ENCODE measurements at regions not wholly inside any gene's neighbourhood (a gene's known extent, or its start where the extent isn't known, plus 50 kb on each side); places are given as distances from the start of the nearest gene placed in this dataset.
"Not testable (repeated sequence)": the region's sequence is repeated elsewhere in the genome, so short reads cannot be mapped to it uniquely, and the experiment has no call there.

GRCh38 chr2:144659731-144660275 is 139.9 kb upstream of the ZEB2 start:
- DNase-seq = no peak
- Histone ChIP-seq H3K9me3 (replicated peaks; ENCODE audit: control insufficient read depth, low read depth, low read length) (no peaks in the 10 kb centered on the region), H3K4me1 (ENCODE audit: control insufficient read depth, insufficient read depth, low read length) (no peaks in the 10 kb centered on the region), H3K36me3 (ENCODE audit: control insufficient read depth, insufficient read depth, low read length) (no peaks in the 10 kb centered on the region), H3K4me3 (ENCODE audit: low read length) (no peak overlapping the region), H3K27me3 (ENCODE audit: control insufficient read depth, insufficient read depth, low read length) (no peaks in the 10 kb centered on the region), H3K27ac (ENCODE audit: low read length) (no peak overlapping the region)
- 86% methylated on average over 10 of the region's 10 CpGs for WGBS (ENCODE audit: insufficient coverage)

GRCh38 chr2:144654523-144654922 is 134.6 kb upstream of the ZEB2 start:
- no peaks in the 10 kb centered on the region for H3K4me1 ChIP-seq (ENCODE audit: control insufficient read depth, insufficient read depth, low read length)
- no peaks in the 10 kb centered on the region for H3K27me3 ChIP-seq (ENCODE audit: control insufficient read depth, insufficient read depth, low read length)
- no peak overlapping the region for H3K27ac ChIP-seq (ENCODE audit: low read length)
- DNase-seq = no peak
- 100% methylated on average over 1 of the region's 3 CpGs for WGBS (ENCODE audit: insufficient coverage)
- H3K36me3 ChIP-seq (ENCODE audit: control insufficient read depth, insufficient read depth, low read length) = no peaks in the 10 kb centered on the region
- no peak overlapping the region for H3K4me3 ChIP-seq (ENCODE audit: low read length)
- no peaks in the 10 kb centered on the region for H3K9me3 ChIP-seq (replicated peaks; ENCODE audit: control insufficient read depth, low read depth, low read length)

- H3K36me3 ChIP-seq (ENCODE audit: control insufficient read depth, insufficient read depth, low read length) = no peaks in the 10 kb centered on the region
- DNase-seq = no peak
- no peak overlapping the region for H3K27ac ChIP-seq (ENCODE audit: low read length)
- H3K27me3 ChIP-seq (ENCODE audit: control insufficient read depth, insufficient read depth, low read length) = no peaks in the 10 kb centered on the region
- H3K4me3 ChIP-seq (ENCODE audit: low read length) = no peak overlapping the region
- no peaks in the 10 kb centered on the region for H3K4me1 ChIP-seq (ENCODE audit: control insufficient read depth, insufficient read depth, low read length)
- no peaks in the 10 kb centered on the region for H3K9me3 ChIP-seq (replicated peaks; ENCODE audit: control insufficient read depth, low read depth, low read length)
- 79% methylated on average over 4 of the region's 6 CpGs for WGBS (ENCODE audit: insufficient coverage)
Observed at GRCh38 chr2:144650907-144651306, 131.0 kb upstream of the ZEB2 start.

- 75% methylated on average over 5 of the region's 13 CpGs for WGBS (ENCODE audit: insufficient coverage)
- Histone ChIP-seq H3K9me3 (replicated peaks; ENCODE audit: control insufficient read depth, low read depth, low read length) (no peaks in the 10 kb centered on the region), H3K27ac (ENCODE audit: low read length) (no peak overlapping the region), H3K36me3 (ENCODE audit: control insufficient read depth, insufficient read depth, low read length) (no peaks in the 10 kb centered on the region), H3K4me3 (ENCODE audit: low read length) (no peak overlapping the region), H3K27me3 (ENCODE audit: control insufficient read depth, insufficient read depth, low read length) (no peaks in the 10 kb centered on the region), H3K4me1 (ENCODE audit: control insufficient read depth, insufficient read depth, low read length) (no peaks in the 10 kb centered on the region)
- DNase-seq = no peak
Observed at GRCh38 chr2:144648837-144649465, 129.0 kb upstream of the ZEB2 start.

GRCh38 chr2:144645083-144645778 is 125.3 kb upstream of the ZEB2 start:
- no peaks in the 10 kb centered on the region for H3K9me3 ChIP-seq (replicated peaks; ENCODE audit: control insufficient read depth, low read depth, low read length)
- H3K36me3 ChIP-seq (ENCODE audit: control insufficient read depth, insufficient read depth, low read length) = no peaks in the 10 kb centered on the region
- no CpG with 5 or more reads among the region's 3 CpGs for WGBS (ENCODE audit: insufficient coverage)
- H3K4me1 ChIP-seq (ENCODE audit: control insufficient read depth, insufficient read depth, low read length) = no peaks in the 10 kb centered on the region
- H3K27me3 ChIP-seq (ENCODE audit: control insufficient read depth, insufficient read depth, low read length) = no peaks in the 10 kb centered on the region
- no peak overlapping the region for H3K4me3 ChIP-seq (ENCODE audit: low read length)
- no peak overlapping the region for H3K27ac ChIP-seq (ENCODE audit: low read length)
- peak; percentile 68 for DNase-seq

- Histone ChIP-seq H3K9me3 (replicated peaks; ENCODE audit: control insufficient read depth, low read depth, low read length) (no peaks in the 10 kb centered on the region), H3K4me1 (ENCODE audit: control insufficient read depth, insufficient read depth, low read length) (no peaks in the 10 kb centered on the region), H3K4me3 (ENCODE audit: low read length) (no peak overlapping the region), H3K27ac (ENCODE audit: low read length) (no peak overlapping the region), H3K36me3 (ENCODE audit: control insufficient read depth, insufficient read depth, low read length) (no peaks in the 10 kb centered on the region), H3K27me3 (ENCODE audit: control insufficient read depth, insufficient read depth, low read length) (no peaks in the 10 kb centered on the region)
- DNase-seq = no peak
- WGBS (ENCODE audit: insufficient coverage) = 100% methylated on average over 2 of the region's 3 CpGs
Observed at GRCh38 chr2:144644549-144644948, 124.6 kb upstream of the ZEB2 start.

- Histone ChIP-seq H3K36me3 (ENCODE audit: control insufficient read depth, insufficient read depth, low read length) (no peaks in the 10 kb centered on the region), H3K27me3 (ENCODE audit: control insufficient read depth, insufficient read depth, low read length) (no peaks in the 10 kb centered on the region), H3K27ac (ENCODE audit: low read length) (no peak overlapping the region), H3K4me3 (ENCODE audit: low read length) (no peak overlapping the region), H3K4me1 (ENCODE audit: control insufficient read depth, insufficient read depth, low read length) (no peaks in the 10 kb centered on the region), H3K9me3 (replicated peaks; ENCODE audit: control insufficient read depth, low read depth, low read length) (no peaks in the 10 kb centered on the region)
- DNase-seq = no peak
- 68% methylated on average over 2 of the region's 6 CpGs for WGBS (ENCODE audit: insufficient coverage)
Observed at GRCh38 chr2:144643537-144644336, 123.8 kb upstream of the ZEB2 start.

- Histone ChIP-seq H3K36me3 (ENCODE audit: control insufficient read depth, insufficient read depth, low read length) (no peaks in the 10 kb centered on the region), H3K4me1 (ENCODE audit: control insufficient read depth, insufficient read depth, low read length) (no peaks in the 10 kb centered on the region), H3K27me3 (ENCODE audit: control insufficient read depth, insufficient read depth, low read length) (no peaks in the 10 kb centered on the region), H3K27ac (ENCODE audit: low read length) (no peak overlapping the region), H3K9me3 (replicated peaks; ENCODE audit: control insufficient read depth, low read depth, low read length) (no peaks in the 10 kb centered on the region), H3K4me3 (ENCODE audit: low read length) (no peak overlapping the region)
- DNase-seq = peak; percentile 39
- 0% methylated on average over 1 of the region's 2 CpGs for whole genome bisulfite sequencing (ENCODE audit: insufficient coverage)
Observed at GRCh38 chr2:144642856-144643255, 122.9 kb upstream of the ZEB2 start.

GRCh38 chr2:144642131-144642530 is 122.2 kb upstream of the ZEB2 start:
- no peaks in the 10 kb centered on the region for H3K36me3 ChIP-seq (ENCODE audit: control insufficient read depth, insufficient read depth, low read length)
- DNase-seq = no peak
- no peaks in the 10 kb centered on the region for H3K27me3 ChIP-seq (ENCODE audit: control insufficient read depth, insufficient read depth, low read length)
- H3K4me3 ChIP-seq (ENCODE audit: low read length) = no peak overlapping the region
- H3K9me3 ChIP-seq (replicated peaks; ENCODE audit: control insufficient read depth, low read depth, low read length) = peaks cover under 1% of the 10 kb centered on the region
- H3K4me1 ChIP-seq (ENCODE audit: control insufficient read depth, insufficient read depth, low read length) = no peaks in the 10 kb centered on the region
- 8% methylated on average over 2 of the region's 2 CpGs for WGBS (ENCODE audit: insufficient coverage)
- no peak overlapping the region for H3K27ac ChIP-seq (ENCODE audit: low read length)

GRCh38 chr2:144638250-144638649 is 118.3 kb upstream of the ZEB2 start:
- not testable (repeated sequence) for H3K9me3 ChIP-seq (replicated peaks; ENCODE audit: control insufficient read depth, low read depth, low read length); H3K27ac ChIP-seq (ENCODE audit: low read length); H3K36me3 ChIP-seq (ENCODE audit: control insufficient read depth, insufficient read depth, low read length); H3K4me3 ChIP-seq (ENCODE audit: low read length); H3K4me1 ChIP-seq (ENCODE audit: control insufficient read depth, insufficient read depth, low read length); H3K27me3 ChIP-seq (ENCODE audit: control insufficient read depth, insufficient read depth, low read length); DNase-seq
- no CpG with 5 or more reads among the region's 4 CpGs for WGBS (ENCODE audit: insufficient coverage)

All from muscle of leg (tissue), 3 donors.